ENCODE measurements at regions not wholly inside any gene's neighbourhood (a gene's known extent, or its start where the extent isn't known, plus 50 kb on each side); places are given as distances from the start of the nearest gene placed in this dataset.

GRCh38 chr2:8232871-8233270 lies 449.0 kb upstream of the ID2 start:
- Histone ChIP-seq H3K23ac (ENCODE audit: low read length in 2 of 2) (no peak overlapping the region), H3K4me2 (ENCODE audit: low read length, poor library complexity, severe bottlenecking) (no peak overlapping the region), H2AK5ac (ENCODE audit: low read length, severe bottlenecking) (no peak overlapping the region), H3K4me1 (ENCODE audit: control insufficient read depth, insufficient read depth, low read depth, low read length) (peaks cover 4% of the 10 kb centered on the region), H2BK120ac (ENCODE audit: low read depth, low read length) (no peak overlapping the region), H3K18ac (ENCODE audit: low read depth in 1 of 2, low read length in 2 of 2) (no peak overlapping the region), H2BK12ac (ENCODE audit: low read length in 2 of 2) (no peak overlapping the region), H3K4ac (ENCODE audit: low read depth in 1 of 2, low read length in 2 of 2) (no peak overlapping the region), H4K91ac (ENCODE audit: low read length) (no peak overlapping the region), H2BK15ac (ENCODE audit: low read depth, poor library complexity, severe bottlenecking) (no peak overlapping the region), H3K9ac (ENCODE audit: low read length) (no peak overlapping the region), H3K14ac (ENCODE audit: low read length in 2 of 2) (no peak overlapping the region), H2BK5ac (ENCODE audit: low read depth, low read length, poor library complexity, severe bottlenecking) (no peak overlapping the region), H3K27me3 (ENCODE audit: control insufficient read depth in 1 of 2, insufficient read depth in 1 of 2, low read length in 2 of 2) (no peaks in the 10 kb centered on the region), H3K36me3 (ENCODE audit: control insufficient read depth in 1 of 2, insufficient read depth in 2 of 2, low read depth in 1 of 2, low read length in 2 of 2) (no peaks in the 10 kb centered on the region), H3K4me3 (ENCODE audit: insufficient read depth in 1 of 2, low read depth in 1 of 2, low read length in 2 of 2) (no peak overlapping the region), H3K27ac (ENCODE audit: low read length, poor library complexity, severe bottlenecking) (no peak overlapping the region), H3K79me1 (replicated peaks; ENCODE audit: low read length, poor library complexity, severe bottlenecking) (no peaks in the 10 kb centered on the region), H2AFZ (ENCODE audit: low read depth, low read length) (no peak overlapping the region), H3K9me3 (ENCODE audit: control insufficient read depth, low read length) (no peaks in the 10 kb centered on the region), H4K8ac (ENCODE audit: low read length) (no peak overlapping the region)
- DNase-seq = no peak
- WGBS = 100% methylated on average over 1 of the region's 1 CpG

- H3K79me1 ChIP-seq (replicated peaks; ENCODE audit: low read length, poor library complexity, severe bottlenecking) = no peaks in the 10 kb centered on the region
- H3K27me3 ChIP-seq (ENCODE audit: control insufficient read depth in 1 of 2, insufficient read depth in 1 of 2, low read length in 2 of 2) = no peaks in the 10 kb centered on the region
- H2AK5ac ChIP-seq (ENCODE audit: low read length, severe bottlenecking) = no peak overlapping the region
- no peaks in the 10 kb centered on the region for H3K36me3 ChIP-seq (ENCODE audit: control insufficient read depth in 1 of 2, insufficient read depth in 2 of 2, low read depth in 1 of 2, low read length in 2 of 2)
- no peak overlapping the region for H3K4me3 ChIP-seq (ENCODE audit: insufficient read depth in 1 of 2, low read depth in 1 of 2, low read length in 2 of 2)
- DNase-seq = no peak
- H3K27ac ChIP-seq (ENCODE audit: low read length, poor library complexity, severe bottlenecking) = no peak overlapping the region
- H2BK15ac ChIP-seq (ENCODE audit: low read depth, poor library complexity, severe bottlenecking) = no peak overlapping the region
- H3K4me2 ChIP-seq (ENCODE audit: low read length, poor library complexity, severe bottlenecking) = no peak overlapping the region
- H3K23ac ChIP-seq (ENCODE audit: low read length in 2 of 2) = no peak overlapping the region
- H2AFZ ChIP-seq (ENCODE audit: low read depth, low read length) = no peak overlapping the region
- H3K9ac ChIP-seq (ENCODE audit: low read length) = no peak overlapping the region
- H3K18ac ChIP-seq (ENCODE audit: low read depth in 1 of 2, low read length in 2 of 2) = no peak overlapping the region
- no peak overlapping the region for H4K91ac ChIP-seq (ENCODE audit: low read length)
- H2BK120ac ChIP-seq (ENCODE audit: low read depth, low read length) = no peak overlapping the region
- H3K14ac ChIP-seq (ENCODE audit: low read length in 2 of 2) = no peak overlapping the region
- no peaks in the 10 kb centered on the region for H3K9me3 ChIP-seq (ENCODE audit: control insufficient read depth, low read length)
- H3K4ac ChIP-seq (ENCODE audit: low read depth in 1 of 2, low read length in 2 of 2) = no peak overlapping the region
- WGBS = 95% methylated on average over 3 of the region's 3 CpGs
- no peak overlapping the region for H4K8ac ChIP-seq (ENCODE audit: low read length)
- H2BK12ac ChIP-seq (ENCODE audit: low read length in 2 of 2) = no peak overlapping the region
- no peak overlapping the region for H2BK5ac ChIP-seq (ENCODE audit: low read depth, low read length, poor library complexity, severe bottlenecking)
- peaks cover 4% of the 10 kb centered on the region for H3K4me1 ChIP-seq (ENCODE audit: control insufficient read depth, insufficient read depth, low read depth, low read length)
Observed at GRCh38 chr2:8234253-8234652, 447.6 kb upstream of the ID2 start.

- H2BK5ac ChIP-seq (ENCODE audit: low read depth, low read length, poor library complexity, severe bottlenecking) = no peak overlapping the region
- no peaks in the 10 kb centered on the region for H3K36me3 ChIP-seq (ENCODE audit: control insufficient read depth in 1 of 2, insufficient read depth in 2 of 2, low read depth in 1 of 2, low read length in 2 of 2)
- DNase-seq = no peak
Observed at GRCh38 chr2:8234757-8235374, 447.0 kb upstream of the ID2 start.

GRCh38 chr2:8235419-8235818 lies 446.4 kb upstream of the ID2 start:
- no peaks in the 10 kb centered on the region for H3K9me3 ChIP-seq (ENCODE audit: control insufficient read depth, low read length)
- 95% methylated on average over 1 of the region's 1 CpG for WGBS
- no peak overlapping the region for H3K4me3 ChIP-seq (ENCODE audit: insufficient read depth in 1 of 2, low read depth in 1 of 2, low read length in 2 of 2)
- H4K8ac ChIP-seq (ENCODE audit: low read length) = no peak overlapping the region
- no peak overlapping the region for H2AK5ac ChIP-seq (ENCODE audit: low read length, severe bottlenecking)
- no peaks in the 10 kb centered on the region for H3K36me3 ChIP-seq (ENCODE audit: control insufficient read depth in 1 of 2, insufficient read depth in 2 of 2, low read depth in 1 of 2, low read length in 2 of 2)
- H3K4me2 ChIP-seq (ENCODE audit: low read length, poor library complexity, severe bottlenecking) = no peak overlapping the region
- H4K91ac ChIP-seq (ENCODE audit: low read length) = no peak overlapping the region
- no peak for DNase-seq
- H3K27ac ChIP-seq (ENCODE audit: low read length, poor library complexity, severe bottlenecking) = no peak overlapping the region
- H2BK120ac ChIP-seq (ENCODE audit: low read depth, low read length) = no peak overlapping the region
- no peak overlapping the region for H2AFZ ChIP-seq (ENCODE audit: low read depth, low read length)
- no peak overlapping the region for H3K14ac ChIP-seq (ENCODE audit: low read length in 2 of 2)
- no peak overlapping the region for H3K4ac ChIP-seq (ENCODE audit: low read depth in 1 of 2, low read length in 2 of 2)
- H3K79me1 ChIP-seq (replicated peaks; ENCODE audit: low read length, poor library complexity, severe bottlenecking) = no peaks in the 10 kb centered on the region
- H2BK12ac ChIP-seq (ENCODE audit: low read length in 2 of 2) = no peak overlapping the region
- no peaks in the 10 kb centered on the region for H3K27me3 ChIP-seq (ENCODE audit: control insufficient read depth in 1 of 2, insufficient read depth in 1 of 2, low read length in 2 of 2)
- H3K23ac ChIP-seq (ENCODE audit: low read length in 2 of 2) = no peak overlapping the region
- no peak overlapping the region for H3K9ac ChIP-seq (ENCODE audit: low read length)
- H3K18ac ChIP-seq (ENCODE audit: low read depth in 1 of 2, low read length in 2 of 2) = no peak overlapping the region
- H3K4me1 ChIP-seq (ENCODE audit: control insufficient read depth, insufficient read depth, low read depth, low read length) = peaks cover 4% of the 10 kb centered on the region
- H2BK15ac ChIP-seq (ENCODE audit: low read depth, poor library complexity, severe bottlenecking) = no peak overlapping the region
- no peak overlapping the region for H2BK5ac ChIP-seq (ENCODE audit: low read depth, low read length, poor library complexity, severe bottlenecking)

More at GRCh38 chr2:8234757-8235374, 447.0 kb upstream of the ID2 start:
- no peaks in the 10 kb centered on the region for H3K79me1 ChIP-seq (replicated peaks; ENCODE audit: low read length, poor library complexity, severe bottlenecking)
- no peak overlapping the region for H2AFZ ChIP-seq (ENCODE audit: low read depth, low read length)
- H2BK12ac ChIP-seq (ENCODE audit: low read length in 2 of 2) = no peak overlapping the region
- H3K18ac ChIP-seq (ENCODE audit: low read depth in 1 of 2, low read length in 2 of 2) = no peak overlapping the region
- H3K4ac ChIP-seq (ENCODE audit: low read depth in 1 of 2, low read length in 2 of 2) = no peak overlapping the region
- no peak overlapping the region for H3K4me2 ChIP-seq (ENCODE audit: low read length, poor library complexity, severe bottlenecking)
- H2BK15ac ChIP-seq (ENCODE audit: low read depth, poor library complexity, severe bottlenecking) = no peak overlapping the region
- H4K91ac ChIP-seq (ENCODE audit: low read length) = no peak overlapping the region
- no peak overlapping the region for H3K9ac ChIP-seq (ENCODE audit: low read length)
- no peak overlapping the region for H3K23ac ChIP-seq (ENCODE audit: low read length in 2 of 2)
- no peak overlapping the region for H3K27ac ChIP-seq (ENCODE audit: low read length, poor library complexity, severe bottlenecking)
- 89% methylated on average over 12 of the region's 13 CpGs for WGBS
- H3K4me1 ChIP-seq (ENCODE audit: control insufficient read depth, insufficient read depth, low read depth, low read length) = peaks cover 4% of the 10 kb centered on the region
- H3K27me3 ChIP-seq (ENCODE audit: control insufficient read depth in 1 of 2, insufficient read depth in 1 of 2, low read length in 2 of 2) = no peaks in the 10 kb centered on the region
- no peak overlapping the region for H4K8ac ChIP-seq (ENCODE audit: low read length)
- H2BK120ac ChIP-seq (ENCODE audit: low read depth, low read length) = no peak overlapping the region
- H3K9me3 ChIP-seq (ENCODE audit: control insufficient read depth, low read length) = no peaks in the 10 kb centered on the region
- H3K14ac ChIP-seq (ENCODE audit: low read length in 2 of 2) = no peak overlapping the region
- no peak overlapping the region for H3K4me3 ChIP-seq (ENCODE audit: insufficient read depth in 1 of 2, low read depth in 1 of 2, low read length in 2 of 2)
- no peak overlapping the region for H2AK5ac ChIP-seq (ENCODE audit: low read length, severe bottlenecking)

All from mesenchymal stem cell (in vitro differentiated cells and primary cell).